NK-92 (cell line): ENCODE measurements at regions not wholly inside any gene's neighbourhood (a gene's known extent, or its start where the extent isn't known, plus 50 kb on each side); places are given as distances from the start of the nearest gene placed in this dataset.
"Not testable (repeated sequence)": the region's sequence is repeated elsewhere in the genome, so short reads cannot be mapped to it uniquely, and the experiment has no call there.

Experiments
- DNase-seq: peaks from one replicate; lab custom pipeline; 2025; ENCODE audit not compliant: unreplicated experiment; lab: John Stamatoyannopoulos, UW

- DNase-seq = no peak
Measured at GRCh38 chr6:15088904-15089568, 156.8 kb upstream of the JARID2 start.

GRCh38 chr6:15089569-15090144, 156.2 kb upstream of the JARID2 start:
- DNase-seq = no peak

GRCh38 chr6:15090145-15090579, 155.7 kb upstream of the JARID2 start:
- DNase-seq = no peak

- DNase-seq = no peak
Measured at GRCh38 chr6:15090745-15091384, 155.0 kb upstream of the JARID2 start.

GRCh38 chr6:15096894-15097837, 148.7 kb upstream of the JARID2 start:
- no peak for DNase-seq

GRCh38 chr6:15101130-15101529, 144.7 kb upstream of the JARID2 start:
- no peak for DNase-seq

- DNase-seq = no peak
Measured at GRCh38 chr6:15102241-15102640, 143.6 kb upstream of the JARID2 start.

GRCh38 chr6:15106958-15107643, 138.8 kb upstream of the JARID2 start:
- no peak for DNase-seq

GRCh38 chr6:15107644-15108382, 138.1 kb upstream of the JARID2 start:
- no peak for DNase-seq

- no peak for DNase-seq
Measured at GRCh38 chr6:15108383-15108715, 137.5 kb upstream of the JARID2 start.

GRCh38 chr6:15109338-15110090, 136.4 kb upstream of the JARID2 start:
- DNase-seq = no peak

GRCh38 chr6:15110726-15111354, 135.0 kb upstream of the JARID2 start:
- no peak for DNase-seq

GRCh38 chr6:15111576-15111975, 134.3 kb upstream of the JARID2 start:
- not testable (repeated sequence) for DNase-seq

- DNase-seq = no peak
Measured at GRCh38 chr6:15113587-15113986, 132.3 kb upstream of the JARID2 start.

GRCh38 chr6:15114061-15114460, 131.8 kb upstream of the JARID2 start:
- no peak for DNase-seq

- no peak for DNase-seq
Measured at GRCh38 chr6:15116889-15117288, 129.0 kb upstream of the JARID2 start.

GRCh38 chr6:15121443-15121842, 124.4 kb upstream of the JARID2 start:
- DNase-seq = no peak

- no peak for DNase-seq
Measured at GRCh38 chr6:15121977-15122550, 123.8 kb upstream of the JARID2 start.

GRCh38 chr6:15129887-15130286, 116.0 kb upstream of the JARID2 start:
- DNase-seq = no peak
